GM12874 (cell line): ENCODE measurements at regions not wholly inside any gene's neighbourhood (a gene's known extent, or its start where the extent isn't known, plus 50 kb on each side); places are given as distances from the start of the nearest gene placed in this dataset.

Experiments
- CTCF ChIP-seq: IDR thresholded peaks from 2 replicates; pipeline ENCODE4 v1.5.1; 2011; ENCODE audit warnings: low read depth, mild to moderate bottlenecking, control low read depth, low read length, moderate library complexity; ENCODE audit not compliant: insufficient read depth

GRCh38 chr11:13160806-13161205, 116.8 kb upstream of the BMAL1 start:
- TF ChIP-seq CTCF: no peak

- TF ChIP-seq CTCF: no peak
Observed at GRCh38 chr11:13163158-13163557, 114.4 kb upstream of the BMAL1 start.

- TF ChIP-seq CTCF: no peak
Observed at GRCh38 chr11:13166036-13166435, 111.6 kb upstream of the BMAL1 start.

- TF ChIP-seq CTCF: no peak
Observed at GRCh38 chr11:13168271-13168670, 109.3 kb upstream of the BMAL1 start.

- TF ChIP-seq CTCF: no peak
Observed at GRCh38 chr11:13169709-13170108, 107.9 kb upstream of the BMAL1 start.

- TF ChIP-seq CTCF: no peak
Observed at GRCh38 chr11:13174090-13174489, 103.5 kb upstream of the BMAL1 start.

- peak; percentile 28; the same call in 1 of the 2 replicates for TF ChIP-seq CTCF
Observed at GRCh38 chr11:13183094-13183825, 94.3 kb upstream of the BMAL1 start.
